Gastroesophageal sphincter (tissue), 3 donors: ENCODE measurements at regions not wholly inside any gene's neighbourhood (a gene's known extent, or its start where the extent isn't known, plus 50 kb on each side); places are given as distances from the start of the nearest gene placed in this dataset.

Experiments
- POLR2A ChIP-seq, 2 donors: fragments of 450-650 bp; IDR thresholded peaks; one replicate each; pipeline ENCODE4 v1.6.1; 2017; ENCODE audit warnings: antibody characterized with exemption in 2 of 2, mild to moderate bottlenecking in 2 of 2, moderate library complexity in 1 of 2
- POLR2AphosphoS5 ChIP-seq: sonication (generic); formaldehyde crosslinking; IDR thresholded peaks from one replicate; pipeline ENCODE4 v1.6.1; 2017; ENCODE audit warnings: antibody characterized with exemption
- TF ChIP-seq, protein P1 (sequence below), 4 experiments: fragments of 200-600 bp in 2 of 4; fragments of 450-650 bp in 2 of 4; sonication (generic) in 1 of 4; IDR thresholded peaks; one replicate each; pipeline ENCODE4 v1.5.1; 2017 to 2019; ENCODE audit warnings: antibody characterized with exemption in 4 of 4, mild to moderate bottlenecking in 2 of 4, moderate library complexity in 2 of 4

DNA sequence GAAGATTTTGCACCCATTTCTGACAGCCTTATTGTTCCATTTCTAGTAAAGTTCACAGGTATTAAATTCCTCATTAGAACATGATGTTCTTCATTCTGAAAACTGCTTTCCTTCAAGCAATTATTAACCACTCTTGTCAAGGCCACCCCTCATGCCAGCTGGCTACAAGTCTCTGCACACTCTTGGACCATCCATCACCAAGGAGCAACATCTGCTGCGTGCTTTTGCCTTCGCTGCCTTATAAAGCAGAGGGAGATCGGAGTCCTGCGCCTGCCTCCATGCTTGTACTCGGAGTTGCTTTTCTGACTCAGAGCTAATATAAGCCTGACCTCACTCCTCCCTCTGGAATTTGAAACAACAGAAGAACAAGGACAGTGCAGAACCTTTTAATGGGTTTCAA is 529.9 kb upstream of the DPP6 start:
- TF ChIP-seq, protein P1, sequence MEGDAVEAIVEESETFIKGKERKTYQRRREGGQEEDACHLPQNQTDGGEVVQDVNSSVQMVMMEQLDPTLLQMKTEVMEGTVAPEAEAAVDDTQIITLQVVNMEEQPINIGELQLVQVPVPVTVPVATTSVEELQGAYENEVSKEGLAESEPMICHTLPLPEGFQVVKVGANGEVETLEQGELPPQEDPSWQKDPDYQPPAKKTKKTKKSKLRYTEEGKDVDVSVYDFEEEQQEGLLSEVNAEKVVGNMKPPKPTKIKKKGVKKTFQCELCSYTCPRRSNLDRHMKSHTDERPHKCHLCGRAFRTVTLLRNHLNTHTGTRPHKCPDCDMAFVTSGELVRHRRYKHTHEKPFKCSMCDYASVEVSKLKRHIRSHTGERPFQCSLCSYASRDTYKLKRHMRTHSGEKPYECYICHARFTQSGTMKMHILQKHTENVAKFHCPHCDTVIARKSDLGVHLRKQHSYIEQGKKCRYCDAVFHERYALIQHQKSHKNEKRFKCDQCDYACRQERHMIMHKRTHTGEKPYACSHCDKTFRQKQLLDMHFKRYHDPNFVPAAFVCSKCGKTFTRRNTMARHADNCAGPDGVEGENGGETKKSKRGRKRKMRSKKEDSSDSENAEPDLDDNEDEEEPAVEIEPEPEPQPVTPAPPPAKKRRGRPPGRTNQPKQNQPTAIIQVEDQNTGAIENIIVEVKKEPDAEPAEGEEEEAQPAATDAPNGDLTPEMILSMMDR (IDR thresholded peaks at IDR 0.05), result no peak
- TF ChIP-seq POLR2AphosphoS5 (peak; percentile 97), POLR2A (IDR thresholded peaks at IDR 0.05) (no peak)
